NCI-H128 (cell line): ENCODE measurements at regions not wholly inside any gene's neighbourhood (a gene's known extent, or its start where the extent isn't known, plus 50 kb on each side); places are given as distances from the start of the nearest gene placed in this dataset.
"Not testable (repeated sequence)": the region's sequence is repeated elsewhere in the genome, so short reads cannot be mapped to it uniquely, and the experiment has no call there.

Experiments used
- DNase-seq: peaks from one replicate; lab custom pipeline; 2025; ENCODE audit not compliant: unreplicated experiment; lab: John Stamatoyannopoulos, UW

- no peak for DNase-seq
Measured at GRCh38 chr6:72530750-72531149, 91.1 kb upstream of the KCNQ5 start.

GRCh38 chr6:72533606-72534005 is 88.3 kb upstream of the KCNQ5 start:
- no peak for DNase-seq

GRCh38 chr6:72534236-72534635 is 87.6 kb upstream of the KCNQ5 start:
- no peak for DNase-seq

- no peak for DNase-seq
Measured at GRCh38 chr6:72535124-72535523, 86.7 kb upstream of the KCNQ5 start.

- DNase-seq: no peak
Measured at GRCh38 chr6:72547020-72547419, 74.8 kb upstream of the KCNQ5 start.

- no peak for DNase-seq
Measured at GRCh38 chr6:72551470-72551869, 70.4 kb upstream of the KCNQ5 start.

GRCh38 chr6:72552938-72553337 is 68.9 kb upstream of the KCNQ5 start:
- no peak for DNase-seq

- DNase-seq: no peak
Measured at GRCh38 chr6:72553531-72554511, 68.0 kb upstream of the KCNQ5 start.

GRCh38 chr6:72554761-72555221 is 67.1 kb upstream of the KCNQ5 start:
- no peak for DNase-seq

- no peak for DNase-seq
Measured at GRCh38 chr6:72559067-72559466, 62.8 kb upstream of the KCNQ5 start.

GRCh38 chr6:72559555-72559954 is 62.3 kb upstream of the KCNQ5 start:
- no peak for DNase-seq

- DNase-seq: no peak
Measured at GRCh38 chr6:72560721-72561593, 60.9 kb upstream of the KCNQ5 start.

GRCh38 chr6:72561629-72562028 is 60.2 kb upstream of the KCNQ5 start:
- no peak for DNase-seq

- no peak for DNase-seq
Measured at GRCh38 chr6:72564231-72564630, 57.6 kb upstream of the KCNQ5 start.

GRCh38 chr6:72571993-72572392 is 49.9 kb upstream of the KCNQ5 start:
- DNase-seq: not testable (repeated sequence)
